ENCODE measurements at regions not wholly inside any gene's neighbourhood (a gene's known extent, or its start where the extent isn't known, plus 50 kb on each side); places are given as distances from the start of the nearest gene placed in this dataset.
"Not testable (repeated sequence)": the region's sequence is repeated elsewhere in the genome, so short reads cannot be mapped to it uniquely, and the experiment has no call there.

DNA sequence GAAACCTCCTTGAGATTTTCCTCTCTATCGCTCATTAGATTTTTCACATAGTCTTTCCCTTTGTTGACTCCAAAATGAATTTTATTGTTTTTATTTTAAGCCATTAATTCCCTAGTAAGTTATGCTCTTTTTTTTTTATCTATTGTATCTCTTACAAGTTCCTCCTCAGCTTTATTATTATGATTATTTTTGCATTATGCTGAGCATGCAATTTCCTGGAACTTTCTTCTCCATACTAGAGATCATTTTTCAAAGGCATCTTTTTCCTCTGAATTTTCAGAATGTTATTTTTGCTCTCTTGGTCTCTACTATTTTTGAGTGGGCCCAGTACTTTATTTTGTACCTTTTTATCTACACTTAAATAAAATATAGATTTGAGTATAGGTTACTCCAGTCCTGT, 376.6 kb upstream of the SEMA6A start:
- Histone ChIP-seq H3K4me3 (ENCODE audit: low read length) (no peak overlapping the region), H3K4me1 (ENCODE audit: control insufficient read depth, insufficient read depth, low read length) (no peaks in the 10 kb centered on the region), H3K9me3 (replicated peaks; ENCODE audit: control insufficient read depth, low read depth, low read length) (peaks cover 7% of the 10 kb centered on the region), H3K27ac (ENCODE audit: low read length) (no peak overlapping the region), H3K36me3 (ENCODE audit: control insufficient read depth, insufficient read depth, low read length) (no peaks in the 10 kb centered on the region), H3K27me3 (ENCODE audit: control insufficient read depth, insufficient read depth, low read length) (no peaks in the 10 kb centered on the region)
- no CpG with 5 or more reads among the region's 1 CpG for WGBS (ENCODE audit: insufficient coverage)
- DNase-seq = no peak

DNA sequence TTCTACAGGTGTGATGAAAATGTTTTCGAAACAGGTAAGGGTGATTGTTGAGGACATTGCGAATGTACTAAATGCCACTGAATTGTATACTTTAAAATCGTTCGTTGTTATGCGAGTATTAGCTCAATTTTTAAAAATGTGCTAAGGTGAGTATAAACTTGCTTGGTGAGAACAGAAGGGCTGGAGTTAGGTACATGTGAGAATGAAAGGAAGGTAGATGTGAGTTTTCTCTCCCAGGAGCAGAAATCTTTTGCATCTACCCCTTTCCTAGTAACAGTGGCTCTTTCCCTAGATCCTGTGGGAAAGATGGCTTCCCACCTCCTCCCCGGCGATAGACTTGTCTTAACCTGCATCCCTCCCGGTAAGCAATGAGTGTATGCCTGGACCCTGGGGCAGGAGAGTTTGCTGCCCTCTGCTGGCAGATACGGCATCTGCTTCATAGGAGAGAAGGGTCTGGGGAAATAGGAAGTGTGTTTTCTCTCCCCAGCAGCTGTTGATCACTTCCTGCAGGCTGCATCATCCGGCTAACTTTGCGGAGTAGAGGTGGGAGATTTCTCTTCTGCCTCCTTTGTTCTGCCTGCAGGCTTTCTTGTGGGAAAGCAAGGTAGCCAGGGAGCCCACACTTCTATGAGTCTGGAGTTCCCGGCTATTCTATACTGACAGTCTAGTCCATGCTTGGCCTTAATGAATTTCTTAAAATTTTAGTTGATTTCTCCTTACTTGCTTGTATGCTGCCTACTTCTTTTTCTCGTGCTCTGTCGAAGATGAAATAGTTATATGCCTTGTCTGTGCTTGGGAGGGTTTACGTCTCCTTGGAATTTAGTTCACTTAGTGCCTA, 373.3 kb upstream of the SEMA6A start:
- no peak for DNase-seq
- H3K27me3 ChIP-seq (ENCODE audit: control insufficient read depth, insufficient read depth, low read length) = no peaks in the 10 kb centered on the region
- H3K4me3 ChIP-seq (ENCODE audit: low read length) = no peak overlapping the region
- H3K36me3 ChIP-seq (ENCODE audit: control insufficient read depth, insufficient read depth, low read length) = no peaks in the 10 kb centered on the region
- H3K9me3 ChIP-seq (replicated peaks; ENCODE audit: control insufficient read depth, low read depth, low read length) = peaks cover 7% of the 10 kb centered on the region
- WGBS (ENCODE audit: insufficient coverage) = 93% methylated on average over 7 of the region's 15 CpGs
- no peaks in the 10 kb centered on the region for H3K4me1 ChIP-seq (ENCODE audit: control insufficient read depth, insufficient read depth, low read length)
- H3K27ac ChIP-seq (ENCODE audit: low read length) = no peak overlapping the region

DNA sequence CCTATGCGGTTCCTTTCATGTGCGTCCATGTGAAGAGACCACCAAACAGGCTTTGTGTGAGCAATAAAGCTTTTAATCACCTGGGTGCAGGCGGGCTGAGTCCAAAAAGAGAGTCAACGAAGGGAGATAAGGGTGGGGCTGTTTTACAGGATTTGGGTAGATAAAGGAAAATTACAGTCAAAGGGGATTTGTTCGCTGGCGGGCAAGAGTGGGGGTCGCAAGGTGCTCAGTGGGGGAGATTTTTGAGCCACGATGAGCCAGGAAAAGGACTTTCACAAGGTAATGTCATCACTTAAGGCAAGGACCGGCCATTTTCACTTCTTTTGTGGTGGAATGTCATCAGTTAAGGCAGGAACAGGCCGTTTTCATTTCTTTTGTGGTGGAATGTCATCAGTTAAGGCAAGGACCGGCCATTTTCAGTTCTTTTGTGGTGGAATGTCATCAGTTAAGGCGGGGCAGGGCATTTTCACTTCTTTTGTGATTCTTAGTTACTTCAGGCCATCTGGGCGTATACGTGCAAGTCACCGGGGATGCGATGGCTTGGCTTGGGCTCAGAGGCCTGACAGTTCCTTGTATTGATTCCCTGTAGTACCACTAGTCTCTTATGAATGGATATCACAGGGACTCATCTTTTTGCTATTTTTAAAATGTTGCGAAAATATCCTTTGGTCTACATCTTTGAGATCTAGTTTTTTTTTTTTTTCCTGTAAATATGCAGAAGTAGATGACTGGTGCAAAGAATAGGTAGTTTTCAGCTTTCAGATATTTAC, 371.2 kb upstream of the SEMA6A start:
- not testable (repeated sequence) for DNase-seq; H3K27ac ChIP-seq (ENCODE audit: low read length); H3K27me3 ChIP-seq (ENCODE audit: control insufficient read depth, insufficient read depth, low read length); H3K36me3 ChIP-seq (ENCODE audit: control insufficient read depth, insufficient read depth, low read length); H3K9me3 ChIP-seq (replicated peaks; ENCODE audit: control insufficient read depth, low read depth, low read length); H3K4me3 ChIP-seq (ENCODE audit: low read length); H3K4me1 ChIP-seq (ENCODE audit: control insufficient read depth, insufficient read depth, low read length)
- 88% methylated on average over 15 of the region's 17 CpGs for WGBS (ENCODE audit: insufficient coverage)

DNA sequence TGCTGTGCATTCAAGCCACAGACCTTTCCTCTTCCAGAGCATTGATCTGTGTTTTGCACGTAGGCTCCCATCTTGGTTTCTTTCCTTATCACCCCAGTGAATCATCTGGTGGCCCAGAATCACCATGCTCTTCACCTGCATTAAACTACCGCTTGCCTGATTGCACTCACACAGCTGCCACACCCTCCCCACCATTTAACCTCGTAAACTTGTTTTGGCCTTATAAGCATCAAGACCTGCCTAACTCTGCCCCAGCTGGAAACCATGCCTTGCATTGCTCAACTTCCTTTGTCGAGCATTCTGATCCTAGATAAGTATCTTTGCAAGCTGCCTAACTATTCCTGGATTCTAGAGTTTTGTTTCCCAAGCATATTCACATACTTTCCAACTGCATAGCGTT, 369.6 kb upstream of the SEMA6A start:
- Histone ChIP-seq H3K9me3 (replicated peaks; ENCODE audit: control insufficient read depth, low read depth, low read length) (peaks cover 7% of the 10 kb centered on the region), H3K4me1 (ENCODE audit: control insufficient read depth, insufficient read depth, low read length) (peaks cover 6% of the 10 kb centered on the region), H3K36me3 (ENCODE audit: control insufficient read depth, insufficient read depth, low read length) (no peaks in the 10 kb centered on the region), H3K4me3 (ENCODE audit: low read length) (no peak overlapping the region), H3K27me3 (ENCODE audit: control insufficient read depth, insufficient read depth, low read length) (no peaks in the 10 kb centered on the region), H3K27ac (ENCODE audit: low read length) (no peak overlapping the region)
- 71% methylated on average over 4 of the region's 5 CpGs for WGBS (ENCODE audit: insufficient coverage)
- DNase-seq = no peak

DNA sequence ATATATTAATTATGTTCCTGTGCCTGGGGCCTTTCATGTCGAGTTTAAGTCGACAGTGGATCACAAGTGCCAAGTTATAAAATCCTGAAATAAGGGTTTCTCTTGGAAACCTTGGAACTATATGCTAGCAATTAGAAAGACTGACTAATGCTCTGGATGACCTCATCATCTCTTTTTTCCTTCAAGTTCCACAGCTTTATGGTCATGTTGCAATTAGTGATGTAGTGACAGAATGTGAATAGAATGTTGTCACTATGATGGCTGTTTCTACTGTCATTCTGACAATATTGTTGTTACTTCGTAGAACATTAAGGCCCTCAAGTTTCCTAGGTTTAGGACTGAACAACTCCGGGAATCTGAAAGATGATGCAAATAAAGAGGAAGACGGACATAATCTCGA, 368.0 kb upstream of the SEMA6A start:
- whole genome bisulfite sequencing (ENCODE audit: insufficient coverage) = no CpG with 5 or more reads among the region's 6 CpGs
- Histone ChIP-seq H3K9me3 (replicated peaks; ENCODE audit: control insufficient read depth, low read depth, low read length) (peaks cover 5% of the 10 kb centered on the region), H3K36me3 (ENCODE audit: control insufficient read depth, insufficient read depth, low read length) (no peaks in the 10 kb centered on the region), H3K27ac (ENCODE audit: low read length) (no peak overlapping the region), H3K27me3 (ENCODE audit: control insufficient read depth, insufficient read depth, low read length) (no peaks in the 10 kb centered on the region), H3K4me3 (ENCODE audit: low read length) (no peak overlapping the region), H3K4me1 (ENCODE audit: control insufficient read depth, insufficient read depth, low read length) (peaks cover 11% of the 10 kb centered on the region)
- no peak for DNase-seq

DNA sequence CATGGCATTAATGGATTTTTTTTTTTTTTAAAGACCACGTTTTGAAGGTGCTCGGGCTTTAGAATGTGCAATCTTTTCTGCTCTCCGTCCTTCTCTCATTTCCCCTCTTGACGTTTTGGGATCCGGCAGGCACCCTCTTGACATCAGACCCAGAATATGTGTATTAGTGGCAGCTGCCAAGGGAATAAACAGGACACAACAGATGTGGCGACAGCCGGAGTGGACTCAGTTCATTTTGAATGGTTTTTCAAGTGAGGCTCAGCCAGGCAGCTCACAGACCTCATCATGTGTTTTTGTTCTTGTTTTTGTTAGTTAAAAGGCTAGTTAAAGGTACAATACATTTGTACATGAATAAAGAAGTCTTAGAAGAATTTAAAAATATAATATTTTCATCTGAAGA, 365.0 kb upstream of the SEMA6A start:
- 67% methylated on average over 3 of the region's 7 CpGs for WGBS (ENCODE audit: insufficient coverage)

DNA sequence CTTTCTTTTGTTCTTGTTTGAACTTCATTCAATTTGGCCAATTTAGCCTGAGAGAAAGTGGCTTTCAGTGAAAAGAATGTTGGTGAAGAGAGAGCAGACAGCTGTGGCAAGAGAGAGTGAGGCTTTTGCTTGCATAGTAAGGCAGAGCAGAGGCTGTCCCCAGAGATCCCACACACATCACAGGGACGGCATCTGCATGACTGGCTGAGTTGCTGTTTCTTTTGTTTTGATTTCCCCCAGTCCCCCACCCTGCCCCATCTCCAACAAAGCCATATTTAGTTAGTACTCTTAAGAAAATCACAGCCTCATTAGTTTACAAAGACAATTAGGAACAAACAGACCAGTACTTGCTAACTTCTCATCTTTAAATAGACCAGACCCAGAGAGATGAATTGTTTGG, 363.9 kb upstream of the SEMA6A start:
- H3K36me3 ChIP-seq (ENCODE audit: control insufficient read depth, insufficient read depth, low read length) = no peaks in the 10 kb centered on the region
- H3K4me3 ChIP-seq (ENCODE audit: low read length) = no peak overlapping the region
- 0% methylated on average over 1 of the region's 1 CpG for WGBS (ENCODE audit: insufficient coverage)
- H3K9me3 ChIP-seq (replicated peaks; ENCODE audit: control insufficient read depth, low read depth, low read length) = no peaks in the 10 kb centered on the region
- peak overlapping the region; percentile 79 for H3K27ac ChIP-seq (ENCODE audit: low read length)
- peaks cover 11% of the 10 kb centered on the region for H3K4me1 ChIP-seq (ENCODE audit: control insufficient read depth, insufficient read depth, low read length)
- H3K27me3 ChIP-seq (ENCODE audit: control insufficient read depth, insufficient read depth, low read length) = no peaks in the 10 kb centered on the region
- DNase-seq = peak; percentile 74

More for the DNA sequence above, 365.0 kb upstream of the SEMA6A start:
- H3K27me3 ChIP-seq (ENCODE audit: control insufficient read depth, insufficient read depth, low read length) = no peaks in the 10 kb centered on the region
- no peaks in the 10 kb centered on the region for H3K9me3 ChIP-seq (replicated peaks; ENCODE audit: control insufficient read depth, low read depth, low read length)
- H3K4me3 ChIP-seq (ENCODE audit: low read length) = no peak overlapping the region
- peaks cover 11% of the 10 kb centered on the region for H3K4me1 ChIP-seq (ENCODE audit: control insufficient read depth, insufficient read depth, low read length)
- H3K36me3 ChIP-seq (ENCODE audit: control insufficient read depth, insufficient read depth, low read length) = no peaks in the 10 kb centered on the region
- peak overlapping the region; percentile 79 for H3K27ac ChIP-seq (ENCODE audit: low read length)
- DNase-seq = peak; percentile 78

DNA sequence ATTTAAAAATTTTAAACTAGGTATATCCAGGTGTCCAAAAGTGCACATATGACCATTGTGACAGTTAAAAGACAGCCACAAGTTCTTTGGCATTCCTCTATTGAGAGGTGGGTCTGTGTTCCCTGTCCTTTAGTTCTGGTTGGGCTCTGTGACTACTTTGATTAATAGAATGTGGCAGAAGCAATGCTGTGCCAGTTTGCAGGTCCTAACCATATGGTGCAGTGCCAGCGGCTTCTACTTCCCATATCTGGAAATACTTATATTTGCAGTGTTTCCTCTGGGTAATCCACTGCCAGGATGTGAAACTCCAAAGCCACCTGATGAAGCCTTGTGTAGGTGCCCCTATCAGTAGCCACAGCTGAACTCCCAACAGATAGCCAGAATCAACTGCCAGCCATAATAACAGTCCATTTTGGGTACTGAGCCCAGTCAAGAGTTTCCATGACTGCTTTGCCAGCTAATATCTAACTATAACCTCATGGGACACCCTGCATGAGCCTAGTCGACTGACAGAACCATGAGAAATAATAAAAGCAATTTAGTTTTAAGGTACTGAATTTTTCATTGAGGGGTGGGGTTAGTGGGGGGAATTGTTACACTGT, 361.0 kb upstream of the SEMA6A start:
- H3K36me3 ChIP-seq (ENCODE audit: control insufficient read depth, insufficient read depth, low read length) = no peaks in the 10 kb centered on the region
- no peak for DNase-seq
- H3K4me1 ChIP-seq (ENCODE audit: control insufficient read depth, insufficient read depth, low read length) = peaks cover 11% of the 10 kb centered on the region
- H3K27ac ChIP-seq (ENCODE audit: low read length) = no peak overlapping the region
- H3K27me3 ChIP-seq (ENCODE audit: control insufficient read depth, insufficient read depth, low read length) = no peaks in the 10 kb centered on the region
- H3K4me3 ChIP-seq (ENCODE audit: low read length) = no peak overlapping the region
- 60% methylated on average over 1 of the region's 2 CpGs for WGBS (ENCODE audit: insufficient coverage)
- no peaks in the 10 kb centered on the region for H3K9me3 ChIP-seq (replicated peaks; ENCODE audit: control insufficient read depth, low read depth, low read length)

DNA sequence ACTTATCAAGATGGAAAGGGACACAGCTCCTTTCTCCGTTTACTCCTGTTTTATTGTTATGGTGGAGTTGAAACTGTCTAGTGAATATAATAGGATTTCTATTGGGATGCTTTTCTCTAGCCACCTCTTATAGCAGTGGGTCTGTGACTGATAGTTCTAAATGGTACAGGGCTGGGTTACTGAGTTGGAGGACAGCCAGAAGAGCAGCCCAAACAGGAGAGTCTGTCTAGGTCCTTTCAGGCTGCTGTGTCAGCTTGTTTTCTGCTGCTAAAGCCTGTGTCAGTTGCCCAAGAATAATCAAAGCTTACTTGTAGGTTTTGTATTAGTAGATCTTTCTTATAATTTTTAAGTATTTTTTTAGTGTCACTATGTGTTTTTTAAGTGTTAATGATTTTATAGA, 356.0 kb upstream of the SEMA6A start:
- H3K27ac ChIP-seq (ENCODE audit: low read length) = no peak overlapping the region
- WGBS (ENCODE audit: insufficient coverage) = no CpG with 5 or more reads among the region's 1 CpG
- H3K4me3 ChIP-seq (ENCODE audit: low read length) = no peak overlapping the region
- H3K36me3 ChIP-seq (ENCODE audit: control insufficient read depth, insufficient read depth, low read length) = no peaks in the 10 kb centered on the region
- H3K27me3 ChIP-seq (ENCODE audit: control insufficient read depth, insufficient read depth, low read length) = no peaks in the 10 kb centered on the region
- H3K4me1 ChIP-seq (ENCODE audit: control insufficient read depth, insufficient read depth, low read length) = no peaks in the 10 kb centered on the region
- DNase-seq = no peak
- H3K9me3 ChIP-seq (replicated peaks; ENCODE audit: control insufficient read depth, low read depth, low read length) = no peaks in the 10 kb centered on the region

DNA sequence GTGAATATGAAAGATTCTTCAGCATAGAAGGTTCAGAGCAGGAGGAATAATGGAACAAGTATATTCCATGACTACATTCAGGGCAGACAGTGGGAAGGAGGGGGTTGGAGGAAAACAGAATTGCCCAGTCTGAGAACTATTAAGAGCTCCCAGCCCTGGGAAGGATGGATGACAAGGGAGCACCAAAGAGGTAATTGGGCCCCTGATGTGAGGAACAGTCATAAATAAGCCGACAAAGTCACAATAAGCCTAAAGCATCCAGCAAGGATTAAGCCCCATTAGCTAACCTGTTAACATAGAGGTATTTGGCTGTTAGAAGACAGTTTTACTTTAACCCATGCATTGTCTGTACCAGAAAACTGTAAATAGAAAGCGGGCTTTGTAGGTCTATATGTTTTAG, 348.7 kb upstream of the SEMA6A start:
- Histone ChIP-seq H3K36me3 (ENCODE audit: control insufficient read depth, insufficient read depth, low read length) (no peaks in the 10 kb centered on the region), H3K4me1 (ENCODE audit: control insufficient read depth, insufficient read depth, low read length) (no peaks in the 10 kb centered on the region), H3K9me3 (replicated peaks; ENCODE audit: control insufficient read depth, low read depth, low read length) (no peaks in the 10 kb centered on the region), H3K27ac (ENCODE audit: low read length) (no peak overlapping the region), H3K4me3 (ENCODE audit: low read length) (no peak overlapping the region), H3K27me3 (ENCODE audit: control insufficient read depth, insufficient read depth, low read length) (no peaks in the 10 kb centered on the region)
- no CpG with 5 or more reads among the region's 2 CpGs for WGBS (ENCODE audit: insufficient coverage)
- DNase-seq = no peak

Measured in muscle of leg (tissue), 3 donors.